HG02588 (cell line): ENCODE measurements at regions not wholly inside any gene's neighbourhood (a gene's known extent, or its start where the extent isn't known, plus 50 kb on each side); places are given as distances from the start of the nearest gene placed in this dataset.

Experiments
- ATAC-seq: cut with Tn5 transposase; IDR thresholded peaks from one replicate; pipeline ENCODE4 v1.9.1; 2021; ENCODE audit warnings: mild to moderate bottlenecking, moderate library complexity; ENCODE audit not compliant: unreplicated experiment

DNA sequence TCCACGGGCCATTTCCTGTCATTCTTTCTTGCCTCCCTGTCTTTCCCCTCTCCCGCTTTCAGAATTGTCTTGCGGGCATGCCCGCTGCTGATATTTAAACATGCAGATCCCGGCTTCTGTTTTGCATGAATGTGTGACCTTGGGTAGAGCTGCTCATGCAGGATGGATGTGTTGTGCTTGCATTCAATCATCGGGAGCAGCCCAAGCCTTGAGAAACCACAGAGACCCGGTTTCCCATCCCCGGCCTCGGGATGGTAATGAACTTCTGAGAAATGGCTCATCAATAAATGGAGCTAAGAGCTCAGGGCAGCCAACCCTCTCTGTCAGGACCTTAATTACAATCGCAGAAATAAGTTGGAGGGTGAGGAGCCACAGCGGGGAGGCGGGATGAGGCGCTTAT lies 303.7 kb upstream of the TNRC6C start:
- no peak for ATAC-seq

GRCh38 chr17:77656054-77656453 lies 302.4 kb upstream of the TNRC6C start:
- no peak for ATAC-seq

- no peak for ATAC-seq
Measured at GRCh38 chr17:77657839-77658238, 300.7 kb upstream of the TNRC6C start.

DNA sequence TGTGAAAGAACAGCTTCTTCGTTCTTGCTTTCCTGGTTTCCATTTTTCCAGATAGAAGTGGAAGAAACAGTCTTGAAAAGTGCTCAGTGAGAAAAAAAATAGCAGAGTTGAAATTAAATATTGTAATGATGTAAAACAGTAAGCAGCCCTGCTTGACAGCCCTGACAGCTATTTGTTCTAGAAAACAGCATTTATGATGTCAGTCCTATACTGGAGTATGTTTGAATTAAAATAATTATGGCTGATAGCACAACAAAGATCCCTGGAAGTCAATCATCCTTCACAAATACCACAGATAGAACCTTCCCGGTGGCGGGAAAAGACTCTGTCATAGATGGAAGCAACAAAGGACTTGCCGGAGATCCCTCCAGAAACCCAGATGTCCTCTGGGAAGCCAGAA lies 298.0 kb upstream of the TNRC6C start:
- ATAC-seq = no peak

DNA sequence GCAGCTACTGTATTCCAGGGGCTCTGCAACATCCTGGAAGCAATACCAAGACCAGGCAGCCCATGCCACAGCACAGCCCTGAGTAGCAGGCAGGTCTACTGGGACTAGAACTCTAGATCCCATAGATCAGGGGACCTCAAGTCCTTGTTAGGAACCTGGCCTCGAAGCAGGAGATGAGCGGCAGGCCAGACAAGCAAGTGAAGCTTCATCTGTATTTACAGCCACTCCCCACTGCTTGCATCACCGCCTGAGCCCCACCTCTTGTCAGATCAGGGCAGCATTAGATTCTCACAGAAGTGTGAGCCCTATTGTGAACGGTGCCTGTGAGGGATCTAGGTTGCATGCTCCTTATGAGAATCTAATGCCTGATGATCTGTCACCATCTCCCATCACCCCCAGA lies 295.7 kb upstream of the TNRC6C start:
- ATAC-seq = no peak

GRCh38 chr17:77664097-77664729 lies 294.3 kb upstream of the TNRC6C start:
- ATAC-seq = no peak

- ATAC-seq = no peak
Measured at GRCh38 chr17:77665833-77666232, 292.7 kb upstream of the TNRC6C start.

GRCh38 chr17:77666462-77666861 lies 292.0 kb upstream of the TNRC6C start:
- ATAC-seq = no peak

DNA sequence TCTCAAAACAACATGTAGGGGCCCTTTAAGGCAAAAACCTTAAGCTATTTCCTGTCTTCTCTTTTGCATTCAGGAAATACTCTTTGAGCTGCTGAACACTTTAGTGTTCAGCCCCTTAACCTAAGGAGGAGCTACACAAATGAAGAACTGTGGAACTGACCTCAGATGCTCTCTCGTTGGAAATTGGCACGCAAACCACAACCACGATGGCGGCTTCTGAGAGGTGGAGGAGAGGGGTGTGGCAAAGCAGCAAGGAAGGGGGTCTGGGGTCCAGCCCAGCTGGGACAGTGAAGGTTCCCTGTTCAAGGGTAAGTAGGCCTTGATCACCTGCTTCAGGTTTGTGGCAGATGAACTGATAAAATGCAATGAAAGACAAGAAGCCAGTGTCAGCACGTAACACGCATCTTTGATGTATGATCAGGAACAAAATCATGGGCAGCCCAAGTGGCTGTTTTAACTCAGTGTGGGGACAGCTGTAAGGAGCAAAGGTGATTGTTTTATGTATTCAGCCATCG lies 291.6 kb upstream of the TNRC6C start:
- no peak for ATAC-seq

- ATAC-seq = no peak
Measured at GRCh38 chr17:77667478-77667877, 291.0 kb upstream of the TNRC6C start.

- ATAC-seq = no peak
Measured at GRCh38 chr17:77668518-77668917, 290.0 kb upstream of the TNRC6C start.

DNA sequence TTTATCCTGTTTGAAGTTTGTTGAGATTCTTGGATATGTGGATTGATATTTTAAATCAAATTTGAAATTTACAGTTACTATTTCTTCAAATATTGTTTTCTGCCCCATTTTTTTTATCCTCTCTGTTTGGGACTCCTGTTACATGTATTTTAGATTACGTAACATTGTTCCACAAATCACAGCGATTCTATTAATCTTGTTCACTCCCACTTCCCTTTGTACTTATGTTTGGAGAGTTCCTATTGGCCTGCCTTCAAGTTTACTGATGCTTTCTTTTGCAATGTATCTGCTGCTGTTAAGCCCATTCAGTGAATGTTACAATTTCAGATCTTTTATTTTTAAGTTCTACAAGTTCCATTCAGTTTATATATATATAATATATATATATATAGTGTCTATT lies 288.3 kb upstream of the TNRC6C start:
- ATAC-seq = no peak

- no peak for ATAC-seq
Measured at GRCh38 chr17:77674358-77674757, 284.1 kb upstream of the TNRC6C start.

DNA sequence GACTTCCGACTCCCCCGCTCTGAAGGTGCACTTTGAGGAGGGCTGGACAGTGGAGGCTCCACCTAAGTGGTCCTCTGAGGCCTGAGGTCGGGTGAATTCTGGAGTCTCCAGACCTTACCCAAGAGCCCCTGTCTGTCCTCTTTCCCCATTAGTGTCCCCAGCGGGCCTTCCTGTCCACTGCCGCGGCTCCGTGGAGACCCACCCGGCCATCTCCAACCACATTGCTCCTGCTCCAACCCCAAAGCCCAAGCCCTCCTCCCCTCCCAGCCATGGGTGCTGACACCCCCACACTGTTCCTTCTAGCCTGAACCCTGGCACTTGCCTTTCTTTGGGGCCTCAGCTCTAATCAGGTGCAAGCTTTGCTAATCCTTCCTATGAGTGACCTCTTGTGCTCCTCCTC lies 283.1 kb upstream of the TNRC6C start:
- no peak for ATAC-seq

GRCh38 chr17:77675816-77676215 lies 282.7 kb upstream of the TNRC6C start:
- no peak for ATAC-seq

GRCh38 chr17:77676237-77676661 lies 282.3 kb upstream of the TNRC6C start:
- no peak for ATAC-seq

- no peak for ATAC-seq
Measured at GRCh38 chr17:77677211-77677610, 281.3 kb upstream of the TNRC6C start.

DNA sequence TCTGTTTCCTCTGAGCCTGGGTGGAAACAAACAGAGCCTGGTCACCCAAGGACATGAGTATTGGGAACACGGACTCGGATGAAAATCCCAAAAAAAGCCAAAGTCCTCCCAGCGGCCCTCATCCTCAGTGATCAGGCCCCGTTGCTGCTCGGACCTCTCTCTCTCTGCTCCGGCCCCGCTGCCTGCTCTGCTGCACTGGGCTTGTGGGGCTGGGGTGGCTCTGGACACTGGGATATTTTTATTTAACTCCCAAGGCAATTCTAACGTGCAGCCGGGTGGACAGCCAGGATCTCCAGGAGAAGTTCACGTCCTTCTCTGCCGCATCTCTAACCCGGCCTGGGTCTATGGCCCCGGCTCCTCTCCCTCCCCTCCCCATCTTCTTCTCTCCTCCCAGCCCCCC lies 280.9 kb upstream of the TNRC6C start:
- no peak for ATAC-seq

GRCh38 chr17:77679589-77679988 lies 278.9 kb upstream of the TNRC6C start:
- ATAC-seq = no peak

GRCh38 chr17:77681861-77682260 lies 276.6 kb upstream of the TNRC6C start:
- no peak for ATAC-seq

GRCh38 chr17:77684803-77685798 lies 273.4 kb upstream of the TNRC6C start:
- no peak for ATAC-seq

DNA sequence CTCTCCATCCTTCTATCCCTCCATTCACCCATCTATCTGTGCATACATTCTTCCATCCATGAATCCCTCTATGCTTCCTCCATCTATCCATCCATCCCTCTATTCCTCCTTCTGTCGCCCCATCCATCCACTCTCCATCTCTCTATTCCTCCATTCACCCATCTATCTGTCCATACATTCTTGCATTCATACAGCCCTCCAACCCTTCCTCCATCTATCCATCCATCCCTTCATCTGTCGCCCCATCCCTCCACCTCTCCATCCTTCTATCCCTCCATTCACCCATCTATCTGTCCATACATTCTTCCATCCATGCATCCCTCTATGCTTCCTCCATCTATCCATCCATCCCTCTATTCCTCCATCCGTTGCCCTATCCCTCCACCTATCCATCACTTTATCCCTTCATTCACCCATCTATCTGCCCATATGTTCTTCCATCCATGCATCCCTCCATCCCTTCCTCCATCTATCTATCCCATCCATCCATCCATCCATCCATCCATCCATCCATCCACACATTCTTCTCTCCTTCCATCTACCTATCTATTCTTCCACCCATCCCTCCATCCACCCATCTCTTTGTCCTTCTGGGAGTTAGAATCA lies 272.5 kb upstream of the TNRC6C start:
- ATAC-seq = no peak
